Stomach (tissue), 8 donors: ENCODE measurements at regions not wholly inside any gene's neighbourhood (a gene's known extent, or its start where the extent isn't known, plus 50 kb on each side); places are given as distances from the start of the nearest gene placed in this dataset.

Experiments
- DNase-seq, 2 donors: peaks; one replicate each; pipeline versions ENCODE4 v3.0.0 to v3.0.0-alpha.2; 2013 to 2019
- H3K27ac ChIP-seq, 5 donors: fragments of 200-600 bp in 4 of 5; sonication (generic) in 4 of 5; one replicate each; pipeline ENCODE4 v1.5.1; 2013 to 2019; ENCODE audit warnings: mild to moderate bottlenecking in 1 of 5, moderate library complexity in 1 of 5
- H3K27me3 ChIP-seq, 3 donors: fragments of 200-600 bp; sonication (generic); one replicate each; pipeline ENCODE4 v1.5.1; 2017 to 2019; ENCODE audit warnings: mixed run types in 1 of 3
- H3K36me3 ChIP-seq, 4 donors: fragments of 200-600 bp; sonication (generic); 1 replicate in 3 of 4; 2 replicates in 1 of 4; pipeline ENCODE4 v1.5.1; 2016 to 2019
- H3K4me1 ChIP-seq, 4 donors: fragments of 200-600 bp; sonication (generic); one replicate each; pipeline ENCODE4 v1.5.1; 2016 to 2019
- H3K4me3 ChIP-seq, 4 donors: fragments of 200-600 bp; sonication (generic) in 3 of 4; one replicate each; pipeline ENCODE4 v1.5.1; 2016 to 2019; ENCODE audit warnings: mild to moderate bottlenecking in 1 of 4
- H3K9me3 ChIP-seq, 4 donors: fragments of 200-600 bp; sonication (generic); one replicate each; pipeline ENCODE4 v1.5.1; 2016 to 2019
- CTCF ChIP-seq, 7 experiments: fragments of 450-650 bp in 4 of 7; fragments of 200-600 bp in 3 of 7; sonication (generic) in 3 of 7; IDR thresholded peaks; one replicate each; pipeline ENCODE4 v1.5.1; 2016 to 2019; ENCODE audit warnings: antibody characterized with exemption in 7 of 7, control low read depth in 2 of 7, mild to moderate bottlenecking in 1 of 7
- EP300 ChIP-seq: sonication (generic); formaldehyde crosslinking; IDR thresholded peaks from one replicate; pipeline ENCODE4 v1.6.1; 2017; ENCODE audit warnings: antibody characterized with exemption
- POLR2A ChIP-seq, 4 donors: fragments of 450-650 bp; IDR thresholded peaks; one replicate each; pipeline ENCODE4 v1.6.1; 2016; ENCODE audit warnings: antibody characterized with exemption in 4 of 4, control low read depth in 2 of 4, mild to moderate bottlenecking in 1 of 4, moderate library complexity in 1 of 4
- POLR2AphosphoS5 ChIP-seq, 3 donors: sonication (generic); formaldehyde crosslinking; IDR thresholded peaks; one replicate each; pipeline ENCODE4 v1.6.1; 2016; ENCODE audit warnings: antibody characterized with exemption in 3 of 3
- WGBS, 5 donors: extraction: QIAGEN DNeasy Blood & Tissue Kit in 3 of 5; methylation state at CpG; one replicate each; pipeline versions ENCODE4 v1.1.5 to v1.1.7; 2013 to 2018; 5-methylcytosine and 5-hydroxymethylcytosine counted together
- intact Hi-C: fragments of 100-400 bp; cut with DNase I; formaldehyde crosslinking; loops from one replicate; pipeline ENCODE4 v1.15.1; 2023; ENCODE audit warnings: low total_unique reads
- donor health status: healthy with polysubstance abuse.
- donor health status: Bipolar disorder and iron deficiency.
- donor health status: healthy.

GRCh38 chr10:107653832-107654287 is 489.4 kb upstream of the SORCS1 start:
- Histone ChIP-seq H3K27me3 (no peaks in the 10 kb centered on the region), H3K27ac (peak overlapping the region in 4 of 5 donors; percentile 14 to 72 (median 40)), H3K4me3 (peak overlapping the region; percentile 24 to 43 (median 36)), H3K4me1 (peaks cover 0 to 11% (median 0%) of the 10 kb centered on the region in 4 donors), H3K36me3 (no peaks in the 10 kb centered on the region), H3K9me3 (no peaks in the 10 kb centered on the region)
- intact Hi-C loops = no loop called here
- 5 to 12% (median 6%) methylated on average over 5 of the region's 5 CpGs for WGBS, 5 donors
- DNase-seq = peak in 1 of 2 donors; percentile 75
- TF ChIP-seq CTCF (IDR thresholded peaks at IDR 0.05) (no peak), EP300 (no peak), POLR2A (IDR thresholded peaks at IDR 0.05) (no peak), POLR2AphosphoS5 (IDR thresholded peaks at IDR 0.05) (no peak)

GRCh38 chr10:107650939-107651338 is 486.4 kb upstream of the SORCS1 start:
- peaks cover 0 to 11% (median 0%) of the 10 kb centered on the region in 4 donors for H3K4me1 ChIP-seq
- no peaks in the 10 kb centered on the region for H3K36me3 ChIP-seq
- TF ChIP-seq POLR2A (IDR thresholded peaks at IDR 0.05) (no peak), EP300 (no peak), CTCF (IDR thresholded peaks at IDR 0.05) (no peak), POLR2AphosphoS5 (IDR thresholded peaks at IDR 0.05) (no peak)
- no peaks in the 10 kb centered on the region for H3K27me3 ChIP-seq
- H3K9me3 ChIP-seq = no peaks in the 10 kb centered on the region
- no peak for DNase-seq
- H3K27ac ChIP-seq = no peak overlapping the region
- intact Hi-C loops = no loop called here
- H3K4me3 ChIP-seq = no peak overlapping the region

- no peaks in the 10 kb centered on the region for H3K36me3 ChIP-seq
- H3K4me1 ChIP-seq = peaks cover 0 to 8% (median 0%) of the 10 kb centered on the region in 4 donors
- no peak for TF ChIP-seq EP300
- no peak for TF ChIP-seq CTCF (IDR thresholded peaks at IDR 0.05)
- no peak for TF ChIP-seq POLR2A (IDR thresholded peaks at IDR 0.05)
- no peak for TF ChIP-seq POLR2AphosphoS5 (IDR thresholded peaks at IDR 0.05)
- DNase-seq = no peak
- H3K9me3 ChIP-seq = no peaks in the 10 kb centered on the region
- WGBS, 5 donors = 86 to 97% (median 92%) methylated on average over 4 of the region's 4 CpGs
- no peaks in the 10 kb centered on the region for H3K27me3 ChIP-seq
- H3K27ac ChIP-seq = no peak overlapping the region
- no peak overlapping the region for H3K4me3 ChIP-seq
- intact Hi-C loops = no loop called here
Measured at GRCh38 chr10:107649249-107649648, 484.7 kb upstream of the SORCS1 start.

GRCh38 chr10:107647462-107647861 is 483.0 kb upstream of the SORCS1 start:
- Histone ChIP-seq H3K27ac (no peak overlapping the region), H3K27me3 (no peaks in the 10 kb centered on the region), H3K4me3 (no peak overlapping the region), H3K36me3 (no peaks in the 10 kb centered on the region), H3K9me3 (no peaks in the 10 kb centered on the region), H3K4me1 (no peaks in the 10 kb centered on the region)
- TF ChIP-seq CTCF (IDR thresholded peaks at IDR 0.05) = no peak
- no peak for TF ChIP-seq POLR2A (IDR thresholded peaks at IDR 0.05)
- no peak for TF ChIP-seq EP300
- no peak for TF ChIP-seq POLR2AphosphoS5 (IDR thresholded peaks at IDR 0.05)
- WGBS, 5 donors = 81 to 91% (median 83%) methylated on average over 1 of the region's 1 CpG
- no peak for DNase-seq
- intact Hi-C loops = no loop called here
